NCI-H524 treated with DMSO at 0.1 percent for 48 hours (cell line): ENCODE measurements at regions not wholly inside any gene's neighbourhood (a gene's known extent, or its start where the extent isn't known, plus 50 kb on each side); places are given as distances from the start of the nearest gene placed in this dataset.

Source experiments
- DNase-seq: peaks from one replicate; lab custom pipeline; 2025; lab: John Stamatoyannopoulos, UW

DNA sequence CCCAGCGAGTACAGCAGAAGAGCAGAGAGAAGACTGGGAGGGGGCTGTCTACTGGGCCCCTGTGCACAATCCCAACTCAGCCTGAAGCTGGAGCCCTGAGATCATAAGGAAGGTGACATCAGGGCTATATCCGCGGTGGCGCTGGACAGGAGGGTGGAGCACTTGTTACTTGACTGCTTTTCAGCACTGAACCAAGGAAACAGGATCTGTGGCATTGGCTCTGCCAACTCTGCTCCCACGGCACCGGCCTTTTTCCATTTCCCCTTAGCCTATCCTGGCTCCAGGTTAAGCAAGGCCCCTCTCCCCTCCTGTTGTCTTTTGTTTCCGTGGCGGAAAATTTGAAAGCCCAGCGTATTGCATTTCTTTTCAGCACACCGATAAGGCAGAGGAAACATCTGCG, 125.0 kb upstream of the IRX3 start:
- DNase-seq = no peak

DNA sequence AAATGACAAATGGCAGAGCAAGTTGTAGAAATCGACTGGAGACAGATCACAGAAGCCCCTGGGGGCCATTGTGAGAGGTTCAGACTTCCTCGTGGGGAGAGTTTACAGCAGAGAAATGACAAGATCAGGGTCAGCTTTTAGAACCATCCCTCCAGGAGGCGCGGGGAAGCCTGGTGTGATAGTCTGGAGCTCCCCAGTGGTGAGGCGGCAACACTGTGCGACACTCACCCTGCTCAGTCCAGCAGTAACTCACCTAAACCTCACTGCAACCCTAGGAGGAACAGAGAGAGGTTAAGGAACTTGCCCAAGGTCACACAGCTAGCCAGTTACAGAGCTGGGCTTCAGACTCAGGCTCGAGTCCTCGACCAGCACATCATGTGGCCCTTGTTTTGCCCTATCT, 123.4 kb upstream of the IRX3 start:
- no peak for DNase-seq

DNA sequence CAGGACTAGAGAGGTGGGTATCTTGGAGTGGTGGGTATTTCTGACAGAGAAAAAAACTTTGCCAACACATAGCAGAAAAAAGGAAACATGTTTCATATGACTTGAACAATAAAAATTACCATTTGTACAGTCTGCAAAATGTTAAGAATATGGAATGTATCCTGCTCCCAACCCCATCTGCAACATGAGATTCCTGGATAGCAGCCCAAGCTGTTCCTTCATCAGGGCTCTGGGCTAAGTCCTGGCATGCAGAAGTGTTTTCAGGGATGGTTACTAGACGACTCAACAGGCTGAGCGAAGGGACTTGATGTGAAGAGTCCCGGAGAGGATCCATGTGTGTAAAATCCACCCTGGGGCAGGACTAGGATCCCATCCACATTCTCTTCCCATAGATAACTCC, 121.0 kb upstream of the IRX3 start:
- no peak for DNase-seq

DNA sequence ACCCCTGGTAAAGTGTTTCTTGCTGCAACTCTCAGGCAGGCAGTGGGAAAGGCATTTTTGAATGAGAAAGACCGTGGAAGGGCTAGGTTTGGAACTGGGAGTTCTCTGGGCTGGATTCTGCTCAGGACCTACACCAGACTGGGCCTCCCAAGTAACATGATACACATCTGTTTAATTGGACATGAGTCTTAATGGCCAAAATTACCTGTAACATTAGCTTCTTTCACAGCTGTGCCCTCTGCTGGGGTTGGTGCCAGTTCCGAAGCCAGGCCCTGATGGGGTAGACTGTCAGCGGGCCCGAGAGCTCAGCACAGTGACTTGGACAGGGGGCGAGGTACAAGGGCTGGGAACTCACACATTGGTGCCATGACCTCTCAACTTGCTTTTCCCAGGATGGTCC, 118.9 kb upstream of the IRX3 start:
- no peak for DNase-seq

DNA sequence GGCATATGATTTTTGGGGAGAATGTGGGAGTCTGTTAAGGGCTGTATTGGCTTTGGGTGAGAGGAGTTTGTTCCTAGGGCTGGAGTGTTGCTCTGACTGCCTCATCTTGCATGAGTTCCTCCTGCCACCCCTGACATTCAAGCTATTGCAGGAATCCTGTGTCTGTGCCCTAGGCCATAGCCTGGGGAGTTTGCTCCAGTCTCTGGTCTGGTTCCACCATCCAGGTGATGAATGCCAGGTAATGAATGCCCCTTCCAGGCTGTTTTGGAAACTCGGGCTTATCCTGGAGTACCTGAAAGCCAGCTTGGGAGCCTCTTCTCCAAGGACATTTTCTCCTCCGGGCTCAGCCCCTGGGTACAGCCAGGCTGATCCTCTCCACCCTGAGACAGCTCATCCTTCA, 117.0 kb upstream of the IRX3 start:
- DNase-seq = no peak

DNA sequence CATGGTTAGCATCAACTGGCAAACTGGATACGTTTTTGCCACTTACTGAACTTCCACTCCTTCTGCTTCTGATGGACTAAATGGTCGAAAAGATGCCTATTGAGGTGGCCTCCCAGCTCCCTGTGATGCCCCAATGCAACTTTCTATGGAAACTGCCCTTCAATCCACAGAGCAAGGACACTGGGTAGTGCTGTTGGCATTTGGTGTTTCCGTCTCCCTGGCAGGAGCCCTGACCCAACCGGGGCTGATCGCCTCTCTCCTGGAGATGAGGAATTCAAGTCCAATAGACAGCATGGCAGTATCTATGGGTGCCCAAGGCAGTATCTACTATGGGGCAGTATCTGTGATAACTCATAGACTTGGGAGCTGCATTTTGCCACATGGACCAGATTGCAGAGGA, 116.3 kb upstream of the IRX3 start:
- no peak for DNase-seq

DNA sequence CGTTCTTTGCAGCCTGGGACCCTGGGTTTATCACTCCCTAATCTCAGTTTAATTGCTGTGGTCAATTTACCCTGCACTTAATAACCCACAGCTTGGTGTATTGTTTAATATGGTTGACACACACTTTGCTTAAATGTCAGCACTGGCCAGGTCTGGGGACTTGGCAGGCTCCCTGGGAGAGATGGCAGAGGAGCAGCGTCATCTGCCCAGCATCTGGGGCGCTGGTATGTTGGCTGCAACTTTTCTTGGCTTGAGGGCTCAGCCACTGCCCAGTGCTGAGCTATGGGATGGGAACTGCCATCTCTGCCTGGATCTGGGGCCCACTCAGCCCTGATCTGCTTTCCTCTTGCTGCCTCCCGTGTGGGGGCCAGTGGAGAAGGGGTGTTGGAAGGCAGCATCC, 115.7 kb upstream of the IRX3 start:
- DNase-seq = no peak

DNA sequence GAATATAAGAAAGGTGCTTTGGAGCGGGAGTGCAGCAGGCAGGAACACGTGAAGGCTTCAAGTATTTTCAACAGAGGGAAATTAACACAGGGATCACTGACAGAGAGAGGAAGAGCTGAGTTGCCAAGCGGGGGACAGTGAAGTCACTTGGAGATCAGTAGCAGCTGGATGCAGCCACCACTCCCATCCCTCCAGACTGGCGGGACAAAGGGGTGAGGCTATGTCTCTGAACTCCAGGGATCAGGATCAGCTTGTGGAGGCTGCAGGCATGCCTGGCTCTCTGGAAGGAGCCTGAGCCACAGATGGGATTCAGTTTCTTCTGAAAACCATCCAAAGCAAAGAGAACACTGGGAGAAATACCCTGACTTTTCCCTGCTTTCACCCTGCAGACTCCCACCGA, 113.7 kb upstream of the IRX3 start:
- no peak for DNase-seq

DNA sequence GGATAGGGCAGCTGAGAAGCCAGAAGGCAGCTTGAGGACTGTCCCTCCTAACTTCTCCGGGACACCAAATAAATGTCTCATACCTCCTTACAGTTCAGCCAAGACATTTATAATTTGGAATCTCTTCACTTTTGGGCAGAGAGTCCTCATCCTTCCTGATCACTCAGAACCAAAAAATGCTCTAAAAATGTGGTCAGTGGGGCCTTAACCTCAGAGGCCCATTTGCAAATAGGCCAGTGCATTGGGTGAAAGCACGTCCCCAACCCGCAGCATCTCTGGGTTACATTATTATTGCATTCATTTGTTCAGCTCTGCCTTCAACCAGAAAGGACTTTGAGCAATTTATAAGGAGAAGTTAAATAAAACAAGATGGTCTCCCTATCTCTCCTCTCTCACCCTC, 112.4 kb upstream of the IRX3 start:
- DNase-seq = no peak

DNA sequence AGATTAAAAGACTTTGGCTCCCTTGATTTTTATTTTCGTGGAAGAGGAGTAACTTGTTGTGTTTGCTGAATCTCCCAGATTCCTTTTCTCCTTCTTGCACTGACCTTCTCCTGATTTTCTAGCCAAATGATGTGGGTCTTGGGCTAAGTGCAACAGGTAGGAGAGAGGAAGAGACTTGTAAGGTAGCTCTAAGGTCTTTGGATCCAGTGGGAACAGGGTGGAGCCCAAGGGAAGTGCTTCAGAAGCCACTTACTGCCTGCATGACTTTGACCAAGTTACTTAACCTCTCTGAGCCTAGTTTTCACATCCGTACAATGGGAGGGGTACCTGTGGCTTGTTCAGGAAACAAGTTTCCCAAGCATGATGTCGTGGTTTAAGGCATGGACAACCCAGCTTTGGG, 111.3 kb upstream of the IRX3 start:
- no peak for DNase-seq

DNA sequence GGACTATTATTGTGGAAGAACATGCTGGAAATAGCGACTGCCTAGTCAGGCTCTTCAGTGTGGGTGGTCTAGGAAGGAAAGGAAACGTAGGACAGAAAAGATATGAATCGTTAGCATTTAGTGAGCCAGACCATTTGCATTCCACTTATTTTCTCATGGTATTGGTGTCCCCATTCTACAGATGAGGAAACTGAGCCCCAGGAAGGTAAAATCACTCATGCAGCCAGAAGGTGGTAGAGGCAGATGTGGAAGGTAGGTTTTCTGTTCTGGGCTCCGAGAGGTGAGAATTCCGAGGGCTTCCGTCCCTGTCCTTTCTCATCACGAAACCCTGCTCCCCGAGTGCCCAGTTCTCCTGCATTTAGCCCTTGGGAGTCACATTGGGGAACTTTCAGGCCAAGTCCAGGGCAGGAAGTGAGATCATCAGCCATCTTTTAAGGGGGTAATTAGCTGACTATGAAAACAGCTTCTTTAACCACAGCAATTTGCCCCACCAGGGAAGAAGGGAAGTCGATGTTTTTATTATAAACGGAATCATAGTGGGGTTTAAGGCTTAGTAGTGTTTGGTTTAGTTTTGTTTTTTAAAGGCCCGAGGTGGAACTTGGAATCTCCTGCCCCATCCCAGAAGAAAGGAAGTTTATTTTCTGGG, 110.7 kb upstream of the IRX3 start:
- no peak for DNase-seq

DNA sequence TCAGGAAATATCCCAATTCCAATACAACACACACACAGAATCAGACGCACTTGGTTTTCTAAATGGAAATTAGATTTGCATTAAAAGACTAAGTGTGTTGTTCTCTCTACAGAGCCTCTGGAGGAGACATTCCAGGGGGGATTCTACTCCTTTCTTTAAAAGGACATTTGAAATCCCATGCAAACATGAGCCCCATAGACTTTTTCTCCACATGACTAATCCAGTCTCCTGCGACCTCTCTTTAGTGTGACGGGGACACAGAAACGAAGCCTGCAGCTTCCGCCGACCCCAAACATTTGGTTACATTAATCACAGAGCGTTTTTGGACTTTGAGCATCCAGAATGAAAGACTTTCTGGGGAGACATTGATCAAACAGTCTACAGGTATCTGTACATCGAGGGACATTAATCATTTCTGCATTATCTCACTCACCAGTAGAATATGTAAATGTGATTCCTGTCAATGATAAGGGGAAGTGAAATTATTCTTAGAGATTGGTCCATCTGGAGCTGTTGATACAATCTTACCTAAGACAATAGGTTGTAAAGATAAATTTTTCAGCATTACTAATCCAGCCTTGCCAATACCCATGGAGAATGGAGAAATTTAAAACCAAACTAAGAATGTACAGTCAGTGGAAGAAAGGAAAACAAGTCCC, 103.4 kb upstream of the IRX3 start:
- DNase-seq = no peak

DNA sequence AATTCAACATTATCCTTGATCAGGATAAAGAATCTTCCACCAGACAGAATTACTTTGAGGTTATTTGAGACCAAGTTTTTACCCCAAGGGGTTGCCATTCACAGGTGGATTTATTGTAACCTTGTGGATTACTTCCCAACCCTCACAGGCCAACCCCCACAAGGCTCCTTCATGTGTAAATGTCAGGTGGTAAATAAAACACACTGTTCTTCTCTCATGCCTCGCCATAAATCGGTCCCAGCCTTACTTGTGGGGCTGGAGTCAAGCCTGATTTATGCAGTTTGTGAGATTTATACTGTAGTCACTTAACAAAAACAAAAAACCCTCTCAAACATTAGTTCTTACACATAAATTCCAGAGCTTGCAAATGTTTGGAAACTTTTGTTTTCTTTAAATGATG, 98.6 kb upstream of the IRX3 start:
- no peak for DNase-seq

DNA sequence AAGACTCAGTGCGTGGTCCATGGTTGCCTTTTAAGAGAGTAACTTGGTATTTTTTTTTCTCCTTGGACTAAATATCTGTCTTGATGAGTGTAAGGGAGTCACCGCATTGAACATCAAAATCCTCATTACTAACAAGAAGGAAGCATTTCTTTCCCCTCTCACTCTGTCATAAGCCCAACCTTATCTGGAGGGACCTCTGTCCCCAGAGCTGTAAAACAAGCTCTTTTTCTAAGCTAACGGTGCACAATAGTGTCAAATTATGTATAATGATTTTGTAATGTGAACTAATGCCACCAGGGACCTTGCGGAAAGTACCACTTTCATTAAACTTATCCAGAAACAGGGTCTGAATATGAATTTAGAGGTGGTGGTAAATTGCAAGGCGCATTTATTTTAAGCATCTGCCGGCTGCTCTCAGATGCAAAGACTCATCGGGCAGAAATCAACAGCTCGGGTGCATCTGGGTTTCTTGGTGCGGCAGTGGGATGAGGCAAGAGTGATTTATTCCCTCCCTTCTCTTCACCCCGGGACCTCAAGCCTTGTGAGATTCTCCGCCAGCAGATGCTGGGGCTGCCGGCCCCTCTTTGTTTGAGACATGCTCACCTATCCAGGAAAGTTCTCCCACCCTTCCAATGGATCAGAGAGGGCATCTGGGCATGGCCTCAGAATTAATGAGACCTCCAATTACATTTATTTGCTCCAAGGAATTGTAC, 95.2 kb upstream of the IRX3 start:
- no peak for DNase-seq

DNA sequence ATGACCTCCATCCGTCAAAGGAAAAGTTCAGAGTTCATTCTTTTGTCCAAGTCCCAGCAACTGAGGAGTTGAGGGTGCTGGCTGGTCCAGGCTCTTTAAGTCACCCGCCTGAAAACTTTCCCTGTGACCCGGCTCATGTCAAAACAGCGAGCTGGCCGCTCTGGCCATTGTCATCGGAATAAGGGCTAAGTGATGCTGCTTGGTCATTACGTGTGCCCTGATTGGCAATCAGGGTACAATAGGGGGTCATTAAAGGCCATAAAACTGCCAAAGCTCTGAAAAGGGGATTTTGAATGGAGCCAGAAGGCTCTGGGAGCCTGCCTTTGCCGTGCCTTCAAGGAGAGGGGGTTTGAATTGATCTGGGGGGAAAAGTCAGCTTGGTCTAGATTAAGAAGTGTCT, 88.5 kb upstream of the IRX3 start:
- no peak for DNase-seq

DNA sequence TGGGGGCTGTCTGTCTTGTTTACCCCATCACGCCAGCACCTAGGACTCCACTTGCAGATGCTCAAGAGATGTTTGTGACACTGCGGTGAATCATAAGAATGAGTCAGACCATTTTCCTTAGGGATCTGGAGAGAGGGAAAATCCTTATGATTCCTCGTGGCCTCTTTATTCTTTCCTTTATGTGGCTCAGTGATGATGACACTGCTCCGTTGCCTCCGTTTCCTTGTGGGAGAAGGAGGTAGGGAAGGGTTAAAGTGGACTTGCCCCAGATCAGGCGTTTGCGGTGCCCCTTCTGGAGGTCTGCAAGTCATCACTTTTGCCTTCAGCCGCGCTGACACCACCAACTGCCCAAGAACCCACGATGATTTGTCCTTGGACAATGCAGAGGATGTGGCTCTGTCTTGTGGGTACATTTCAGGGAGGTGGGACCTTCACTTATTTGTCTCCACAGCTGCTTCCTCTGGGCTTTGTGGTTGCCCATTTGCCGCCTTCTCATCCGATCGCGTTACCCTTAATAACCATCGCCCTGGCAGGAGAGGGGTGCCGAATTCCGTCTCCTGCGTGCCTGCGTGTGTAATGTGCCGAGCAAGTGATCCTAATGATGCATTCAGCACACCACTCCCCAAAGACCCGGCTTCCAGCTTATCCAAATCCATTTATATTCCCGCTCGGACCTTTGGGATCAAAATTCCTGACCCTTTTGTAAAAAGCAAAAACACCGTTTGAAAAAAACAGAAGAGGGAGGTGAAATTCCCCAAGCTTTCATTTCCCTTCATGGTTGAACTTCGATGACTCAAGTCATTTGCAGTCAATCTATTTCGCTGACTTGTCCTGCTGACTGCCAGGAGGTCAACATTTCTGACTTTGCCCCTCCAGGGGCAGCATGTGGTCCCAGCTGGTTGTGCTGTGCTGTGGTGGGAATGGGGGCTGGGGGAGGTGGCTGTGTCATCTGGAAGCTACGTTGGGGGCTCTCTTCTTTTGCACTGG, 87.2 kb upstream of the IRX3 start:
- no peak for DNase-seq

DNA sequence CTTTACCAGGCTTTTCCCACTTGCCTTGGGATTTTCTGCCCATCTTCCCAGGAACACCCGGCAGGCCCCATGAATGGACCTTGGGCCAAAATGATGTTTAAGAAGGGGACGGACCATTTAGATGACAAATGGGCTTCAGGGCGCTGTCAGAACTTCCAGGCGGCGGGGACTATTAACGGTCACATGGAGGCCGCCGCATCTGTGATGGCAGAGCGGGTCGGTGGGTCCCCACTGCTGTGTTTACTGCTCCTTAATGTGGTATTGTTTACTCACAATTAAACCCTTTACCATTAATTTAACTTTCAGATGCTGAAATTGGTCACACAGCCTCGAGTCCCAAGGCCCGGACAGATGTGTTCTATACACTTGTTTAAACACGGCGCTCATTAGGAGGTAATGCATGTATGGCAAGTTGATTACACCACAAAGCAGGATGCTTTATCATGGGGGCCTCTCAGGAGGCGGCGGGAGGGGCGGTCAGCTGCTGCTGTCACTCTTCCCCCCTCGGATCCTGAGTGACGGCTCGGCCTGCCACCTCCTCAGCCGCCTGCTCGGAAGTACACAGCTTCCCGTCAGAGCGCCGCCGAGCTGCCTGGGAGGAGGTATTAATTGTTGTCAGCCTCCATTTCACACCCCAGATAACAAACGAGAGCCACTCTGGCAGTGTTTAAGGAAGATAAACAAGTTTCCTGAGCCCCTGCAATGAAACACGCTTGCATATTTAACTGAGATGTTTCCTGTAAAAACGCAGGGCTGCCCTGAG, 83.9 kb upstream of the IRX3 start:
- DNase-seq = peak; percentile 49

DNA sequence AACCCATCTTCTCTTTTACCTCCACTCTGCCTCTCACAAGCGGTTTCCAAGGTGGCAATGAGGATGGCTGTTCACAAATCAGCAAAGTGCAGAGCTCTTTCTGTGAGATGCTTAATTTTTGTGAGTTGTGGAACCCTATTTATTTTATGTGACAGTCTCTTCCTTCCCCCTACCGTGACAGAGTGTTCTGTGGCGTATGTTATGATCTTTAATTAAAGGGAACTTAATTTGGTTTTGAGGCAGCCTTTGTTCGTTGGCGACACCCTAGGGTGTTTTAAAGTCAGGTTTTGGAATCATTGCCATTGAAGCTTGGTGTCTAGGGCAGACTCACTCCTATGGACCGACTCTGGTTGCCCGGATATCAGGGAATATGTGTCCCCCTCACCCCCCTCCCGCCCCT, 83.3 kb upstream of the IRX3 start:
- no peak for DNase-seq

DNA sequence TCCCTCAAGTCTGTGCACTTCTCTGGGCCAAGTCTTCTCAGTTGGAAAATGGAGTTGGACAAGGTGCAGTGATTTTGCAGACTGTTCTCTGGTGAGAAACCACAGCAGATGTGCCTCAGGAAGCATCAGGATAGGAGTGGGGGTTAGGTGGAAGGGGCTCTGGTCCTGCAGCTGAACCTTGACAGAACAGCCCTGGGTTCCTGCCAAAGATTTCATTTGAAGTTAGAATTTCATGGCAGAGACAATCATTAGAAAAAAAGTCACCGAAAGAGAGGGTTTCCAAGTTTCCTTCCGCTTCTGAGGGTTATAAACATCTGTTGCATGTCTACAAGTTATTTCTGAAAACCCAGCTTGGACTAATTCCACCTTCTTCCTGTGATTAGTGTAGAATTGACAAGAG, 80.4 kb upstream of the IRX3 start:
- no peak for DNase-seq

DNA sequence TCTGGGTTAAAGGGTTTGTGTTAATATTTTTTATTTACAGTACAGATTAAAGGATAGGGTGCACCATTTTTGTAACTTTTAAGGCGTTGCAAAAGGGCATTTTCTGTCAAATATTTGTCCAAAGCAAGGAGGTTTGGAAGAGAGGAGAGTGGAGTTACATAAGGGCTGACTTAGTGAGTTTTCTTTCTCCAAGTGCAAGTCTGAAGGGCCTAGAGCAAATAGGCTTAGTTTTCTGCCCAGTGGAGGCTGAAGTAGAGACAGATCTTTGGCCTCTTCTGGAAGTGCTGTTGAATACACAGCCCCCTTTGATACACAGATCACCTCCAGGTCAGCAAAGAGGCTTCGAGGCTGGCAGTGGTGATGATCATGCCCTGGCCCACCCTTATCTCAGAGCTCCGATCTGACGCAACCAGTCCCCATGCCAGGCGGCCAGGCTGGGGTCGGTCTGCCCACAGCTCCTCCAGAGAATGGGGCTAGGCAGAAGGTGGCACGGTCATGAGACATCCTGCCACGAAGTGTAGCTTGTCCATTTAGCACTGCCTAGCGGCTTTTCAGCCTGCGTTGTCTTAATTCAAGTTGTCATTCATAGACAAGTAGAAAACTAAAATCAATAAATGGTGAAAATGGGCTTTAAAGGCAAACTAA, 79.5 kb upstream of the IRX3 start:
- DNase-seq = no peak

DNA sequence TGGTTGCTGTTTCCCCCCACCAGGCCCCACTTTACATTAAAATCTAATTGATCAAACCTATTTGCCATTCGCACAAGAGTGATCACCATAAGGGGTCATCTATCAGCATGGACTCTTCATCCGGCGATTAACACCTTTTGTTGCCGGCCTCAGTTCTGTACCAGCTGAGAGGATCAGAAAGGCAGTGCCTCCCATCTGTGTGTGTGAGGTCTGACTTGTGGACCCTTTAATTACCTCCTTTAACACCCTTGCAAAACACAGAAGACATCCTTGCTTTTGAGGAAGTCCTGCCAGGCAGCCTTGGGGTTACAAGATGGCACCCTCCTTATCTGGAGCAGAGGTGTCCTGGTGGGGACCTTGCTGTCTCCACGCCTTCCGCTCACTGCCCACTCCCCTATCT, 77.2 kb upstream of the IRX3 start:
- no peak for DNase-seq
